ENCODE measurements at regions not wholly inside any gene's neighbourhood (a gene's known extent, or its start where the extent isn't known, plus 50 kb on each side); places are given as distances from the start of the nearest gene placed in this dataset.

DNA sequence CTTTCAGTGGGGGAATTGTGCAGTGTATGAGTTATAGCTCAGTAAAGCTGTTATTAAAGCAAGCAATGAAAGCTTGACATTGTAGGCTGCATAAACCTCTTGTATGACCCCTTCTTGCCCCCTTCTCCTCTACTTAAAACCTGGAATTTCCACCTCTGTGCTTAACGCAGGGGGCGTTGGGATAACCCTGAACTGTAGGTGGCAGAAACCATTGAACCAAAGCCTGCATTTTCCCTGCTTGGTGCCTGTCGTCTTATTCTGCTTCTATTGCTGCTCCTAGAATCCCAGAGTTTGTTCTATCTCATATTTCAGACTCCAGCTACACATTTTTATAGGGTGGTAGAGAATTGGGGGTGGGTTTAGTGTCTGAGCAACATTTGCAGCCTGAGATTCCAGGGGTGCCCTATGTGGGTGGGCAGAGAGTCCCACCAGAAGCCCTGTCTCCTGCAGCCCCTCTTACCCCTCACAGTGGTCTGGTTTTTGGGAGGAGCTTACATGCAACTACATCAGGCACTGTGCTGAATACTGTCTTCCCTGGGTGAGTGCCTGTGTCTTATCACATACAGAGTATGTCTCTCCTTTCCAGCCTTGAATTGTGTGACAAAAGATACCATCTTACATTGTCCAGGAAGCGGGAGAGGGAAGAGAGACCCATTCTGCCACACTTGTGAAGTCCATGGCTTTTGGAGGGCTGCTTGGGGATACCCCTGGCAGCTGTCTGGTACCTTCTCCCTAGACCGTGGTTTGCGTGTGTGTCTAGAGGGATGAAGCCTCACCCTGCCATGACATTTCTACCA is 407.7 kb upstream of the EEF2KMT start:
- Histone ChIP-seq H3K9me3 (ENCODE audit: low read depth) (no peaks in the 10 kb centered on the region), H3K79me2 (ENCODE audit: insufficient read depth) (no peaks in the 10 kb centered on the region)

DNA sequence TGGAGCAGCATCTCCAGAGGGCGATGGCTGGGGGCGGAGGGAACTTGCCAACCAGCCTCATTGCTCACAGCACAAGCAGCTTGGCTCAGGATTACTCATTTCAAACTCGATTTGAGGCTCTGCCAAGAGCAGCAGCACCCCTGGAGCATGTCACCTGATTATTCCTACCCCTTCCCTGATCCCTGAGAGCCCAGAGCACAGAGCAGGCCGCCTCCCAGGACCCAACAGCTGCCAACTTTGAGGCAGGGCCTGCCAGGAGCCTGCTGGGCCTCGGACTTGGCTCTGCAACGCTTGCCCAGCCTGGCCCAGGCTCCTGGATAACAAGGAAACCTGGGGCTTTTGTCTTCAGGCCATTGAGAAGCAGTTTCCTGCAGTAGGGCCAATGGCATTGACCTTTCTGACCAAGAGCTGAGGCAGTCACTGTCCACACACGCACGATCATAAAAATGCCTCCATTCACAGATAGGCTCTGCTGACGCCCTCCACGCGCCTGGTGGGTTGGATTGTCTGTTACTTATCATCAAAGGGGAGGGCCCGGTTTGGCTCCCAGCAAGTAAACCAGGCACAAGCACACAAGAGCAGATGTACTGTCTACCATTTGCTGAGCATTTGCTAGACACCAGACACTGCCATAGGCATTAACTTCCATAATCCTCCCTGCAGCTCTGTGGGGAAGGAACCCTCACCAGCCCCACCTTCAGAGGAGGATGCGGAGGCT is 406.6 kb upstream of the EEF2KMT start:
- no peak overlapping the region for H3K9ac ChIP-seq
- H2AFZ ChIP-seq = no peak overlapping the region
- no peaks in the 10 kb centered on the region for H3K9me2 ChIP-seq (ENCODE audit: insufficient read depth)
- H4K20me1 ChIP-seq (ENCODE audit: insufficient read depth) = no peaks in the 10 kb centered on the region
- H3K4me2 ChIP-seq (ENCODE audit: unreplicated experiment) = no peak overlapping the region
- no peak overlapping the region for H3K27ac ChIP-seq
- no peaks in the 10 kb centered on the region for H3K4me1 ChIP-seq (ENCODE audit: insufficient read depth)
- no peak for DNase-seq
- no peaks in the 10 kb centered on the region for H3K79me2 ChIP-seq (ENCODE audit: insufficient read depth)
- no peaks in the 10 kb centered on the region for H3F3A ChIP-seq (ENCODE audit: insufficient read depth)
- no peaks in the 10 kb centered on the region for H3K9me3 ChIP-seq (ENCODE audit: low read depth)
- in situ Hi-C loops (cut with MboI) = no loop called here
- WGBS, 2 experiments (ENCODE audit: low coverage in 1 of 2, low lambda C conversion rate in 2 of 2, missing lambda C conversion rate in 2 of 2) = 4 to 7% methylated on average over 13 of the region's 13 CpGs
- TF ChIP-seq EZH2 (IDR thresholded peaks at IDR 0.05; ENCODE audit: insufficient read depth, poor library complexity, severe bottlenecking) = no peak
- TF ChIP-seq EZH2phosphoT487 (IDR thresholded peaks at IDR 0.05; ENCODE audit: insufficient read depth, low read depth) = no peak
- no peaks in the 10 kb centered on the region for H3K36me3 ChIP-seq (ENCODE audit: low read depth)
- H3K27me3 ChIP-seq (replicated peaks; ENCODE audit: insufficient read depth) = no peaks in the 10 kb centered on the region
- no peak overlapping the region for H3K4me3 ChIP-seq

More for the DNA sequence above, 407.7 kb upstream of the EEF2KMT start:
- Histone ChIP-seq H3K27ac (no peak overlapping the region), H3K27me3 (replicated peaks; ENCODE audit: insufficient read depth) (no peaks in the 10 kb centered on the region), H3K9ac (no peak overlapping the region), H3F3A (ENCODE audit: insufficient read depth) (no peaks in the 10 kb centered on the region), H3K36me3 (ENCODE audit: low read depth) (no peaks in the 10 kb centered on the region), H2AFZ (no peak overlapping the region), H3K4me2 (ENCODE audit: unreplicated experiment) (no peak overlapping the region), H3K4me3 (no peak overlapping the region), H4K20me1 (ENCODE audit: insufficient read depth) (no peaks in the 10 kb centered on the region), H3K9me2 (ENCODE audit: insufficient read depth) (no peaks in the 10 kb centered on the region), H3K4me1 (ENCODE audit: insufficient read depth) (no peaks in the 10 kb centered on the region)
- TF ChIP-seq EZH2 (IDR thresholded peaks at IDR 0.05; ENCODE audit: insufficient read depth, poor library complexity, severe bottlenecking) = no peak
- no peak for TF ChIP-seq EZH2phosphoT487 (IDR thresholded peaks at IDR 0.05; ENCODE audit: insufficient read depth, low read depth)
- no peak for DNase-seq
- in situ Hi-C loops (cut with MboI) = no loop called here
- 24 to 25% methylated on average over 6 of the region's 6 CpGs for WGBS, 2 experiments (ENCODE audit: low coverage in 1 of 2, low lambda C conversion rate in 2 of 2, missing lambda C conversion rate in 2 of 2)

DNA sequence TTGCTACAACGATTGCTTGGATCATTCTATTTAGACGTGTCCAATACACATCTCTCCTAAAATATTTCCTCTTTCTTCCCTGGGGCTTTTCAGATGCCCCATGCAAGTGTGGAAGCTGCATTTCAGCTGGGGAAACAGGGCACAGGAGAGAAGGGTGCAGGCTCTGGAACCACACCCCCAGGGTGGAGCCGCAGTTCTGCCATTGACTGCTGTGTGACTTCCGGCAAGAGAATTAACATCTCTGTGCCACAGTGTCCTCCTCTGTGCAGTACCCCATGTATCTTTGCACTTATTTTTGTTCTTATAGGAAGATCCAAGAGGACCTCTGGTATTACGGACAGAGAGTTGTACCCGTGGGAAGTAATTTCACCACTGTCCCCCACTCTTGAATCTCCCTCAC is 405.3 kb upstream of the EEF2KMT start:
- no peaks in the 10 kb centered on the region for H3K9me2 ChIP-seq (ENCODE audit: insufficient read depth)
- in situ Hi-C loops (cut with MboI) = no loop called here
- H3K9ac ChIP-seq = no peak overlapping the region
- no peak overlapping the region for H3K4me3 ChIP-seq
- H2AFZ ChIP-seq = no peak overlapping the region
- no peaks in the 10 kb centered on the region for H3F3A ChIP-seq (ENCODE audit: insufficient read depth)
- no peak overlapping the region for H3K27ac ChIP-seq
- no peak overlapping the region for H3K4me2 ChIP-seq (ENCODE audit: unreplicated experiment)
- H3K27me3 ChIP-seq (replicated peaks; ENCODE audit: insufficient read depth) = no peaks in the 10 kb centered on the region
- no peaks in the 10 kb centered on the region for H3K79me2 ChIP-seq (ENCODE audit: insufficient read depth)
- 45 to 47% methylated on average over 6 of the region's 6 CpGs for WGBS, 2 experiments (ENCODE audit: low coverage in 1 of 2, low lambda C conversion rate in 2 of 2, missing lambda C conversion rate in 2 of 2)
- DNase-seq = no peak
- no peaks in the 10 kb centered on the region for H3K4me1 ChIP-seq (ENCODE audit: insufficient read depth)
- H3K9me3 ChIP-seq (ENCODE audit: low read depth) = no peaks in the 10 kb centered on the region
- H3K36me3 ChIP-seq (ENCODE audit: low read depth) = no peaks in the 10 kb centered on the region
- no peaks in the 10 kb centered on the region for H4K20me1 ChIP-seq (ENCODE audit: insufficient read depth)
- TF ChIP-seq EZH2 (IDR thresholded peaks at IDR 0.05; ENCODE audit: insufficient read depth, poor library complexity, severe bottlenecking) (no peak), EZH2phosphoT487 (IDR thresholded peaks at IDR 0.05; ENCODE audit: insufficient read depth, low read depth) (no peak)

DNA sequence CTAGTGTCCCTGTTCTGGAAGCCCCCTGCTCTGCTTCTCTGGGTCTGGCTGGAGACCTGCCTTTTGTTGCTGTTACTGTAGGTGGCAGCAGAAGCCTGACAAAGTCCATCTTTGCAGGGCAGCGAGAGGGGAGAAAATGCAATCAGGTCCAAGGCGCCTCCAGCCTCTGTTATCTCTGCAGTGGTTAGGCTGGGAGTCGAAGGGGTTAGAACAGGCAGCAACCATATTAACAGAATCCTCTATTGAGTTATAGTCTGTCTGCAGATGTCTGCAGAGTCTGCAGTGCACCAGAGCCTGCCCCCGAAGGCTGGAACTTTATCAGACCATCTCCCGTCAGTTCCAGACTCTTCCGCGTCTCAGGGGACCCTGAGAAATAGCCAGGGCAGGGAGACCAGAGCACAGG is 404.9 kb upstream of the EEF2KMT start:
- Histone ChIP-seq H3K9me2 (ENCODE audit: insufficient read depth) (no peaks in the 10 kb centered on the region), H3K9me3 (ENCODE audit: low read depth) (no peaks in the 10 kb centered on the region), H3K9ac (no peak overlapping the region), H4K20me1 (ENCODE audit: insufficient read depth) (no peaks in the 10 kb centered on the region), H3K79me2 (ENCODE audit: insufficient read depth) (no peaks in the 10 kb centered on the region), H3K4me1 (ENCODE audit: insufficient read depth) (no peaks in the 10 kb centered on the region), H3K27me3 (replicated peaks; ENCODE audit: insufficient read depth) (no peaks in the 10 kb centered on the region), H3K36me3 (ENCODE audit: low read depth) (no peaks in the 10 kb centered on the region), H3K27ac (no peak overlapping the region), H3F3A (ENCODE audit: insufficient read depth) (no peaks in the 10 kb centered on the region), H3K4me2 (ENCODE audit: unreplicated experiment) (no peak overlapping the region), H2AFZ (no peak overlapping the region), H3K4me3 (no peak overlapping the region)
- WGBS, 2 experiments (ENCODE audit: low coverage in 1 of 2, low lambda C conversion rate in 2 of 2, missing lambda C conversion rate in 2 of 2) = 7 to 12% methylated on average over 7 of the region's 7 CpGs
- TF ChIP-seq EZH2phosphoT487 (IDR thresholded peaks at IDR 0.05; ENCODE audit: insufficient read depth, low read depth) = no peak
- TF ChIP-seq EZH2 (IDR thresholded peaks at IDR 0.05; ENCODE audit: insufficient read depth, poor library complexity, severe bottlenecking) = no peak
- in situ Hi-C loops (cut with MboI) = no loop called here
- no peak for DNase-seq

Data from GM23248 (cell line).